Lung microvascular endothelial cell (primary cell): ENCODE measurements at regions not wholly inside any gene's neighbourhood (a gene's known extent, or its start where the extent isn't known, plus 50 kb on each side); places are given as distances from the start of the nearest gene placed in this dataset.
A peak's percentile ranks its signal among the peaks of the same experiment; 100 is the strongest.
"Not testable (repeated sequence)": the region's sequence is repeated elsewhere in the genome, so short reads cannot be mapped to it uniquely, and the experiment has no call there.

Experiments
- DNase-seq, 2 donors: peaks; one replicate each; pipeline versions ENCODE4 v3.0.0 to v3.0.0-alpha.2; 2010; ENCODE audit warnings: low read depth in 2 of 2

DNA sequence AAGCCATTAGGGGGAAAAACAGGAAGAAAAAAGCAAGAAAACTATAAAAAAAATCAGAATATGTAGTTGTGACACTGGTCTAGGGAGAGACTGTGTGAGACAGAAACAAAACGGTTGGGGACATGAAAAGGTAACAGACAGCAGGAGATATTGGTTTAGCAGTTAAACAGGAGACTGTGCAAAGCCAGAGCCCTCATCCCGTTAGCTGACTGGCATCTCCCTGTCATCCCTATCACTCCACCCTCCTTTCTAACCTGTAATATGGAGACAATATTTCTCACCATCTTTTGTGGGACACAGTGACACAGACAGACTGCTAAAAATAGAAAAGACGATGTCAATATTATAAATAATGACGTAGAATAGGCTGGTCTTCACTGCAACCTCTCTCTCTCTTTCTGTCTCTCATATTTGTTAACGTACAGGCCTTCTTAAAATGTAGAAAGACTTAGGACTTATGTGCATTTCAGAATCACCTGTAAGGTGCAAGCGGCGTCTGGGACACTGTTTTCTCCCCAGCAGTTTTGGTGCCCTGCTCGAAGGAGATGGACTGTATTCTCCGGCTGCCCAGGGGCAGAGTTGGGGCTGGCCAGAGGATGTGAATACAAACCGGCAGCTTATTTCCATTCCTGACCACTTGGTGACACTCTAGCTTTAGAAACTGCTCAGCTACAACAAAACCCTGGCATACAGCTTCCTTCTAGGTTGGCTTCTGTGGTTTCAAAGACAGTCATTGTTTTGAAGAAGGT, 190.6 kb downstream of the MAT2B start:
- peak; percentile 86 to 93 for DNase-seq

DNA sequence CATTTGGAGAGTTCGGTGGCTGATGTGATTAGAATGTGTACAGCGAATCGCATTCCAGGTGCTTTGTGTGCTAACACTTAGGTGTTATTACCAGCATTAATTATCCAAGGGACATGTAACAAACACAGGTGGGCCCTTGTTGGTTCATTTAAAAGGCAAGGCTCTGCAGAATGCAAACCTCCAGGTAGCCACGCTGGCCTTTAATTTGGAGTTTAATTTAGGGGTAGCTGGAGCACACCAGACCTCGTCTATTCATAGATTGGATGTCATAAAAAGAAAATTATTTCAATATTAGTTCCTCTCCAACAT, 191.1 kb downstream of the MAT2B start:
- DNase-seq: no peak

DNA sequence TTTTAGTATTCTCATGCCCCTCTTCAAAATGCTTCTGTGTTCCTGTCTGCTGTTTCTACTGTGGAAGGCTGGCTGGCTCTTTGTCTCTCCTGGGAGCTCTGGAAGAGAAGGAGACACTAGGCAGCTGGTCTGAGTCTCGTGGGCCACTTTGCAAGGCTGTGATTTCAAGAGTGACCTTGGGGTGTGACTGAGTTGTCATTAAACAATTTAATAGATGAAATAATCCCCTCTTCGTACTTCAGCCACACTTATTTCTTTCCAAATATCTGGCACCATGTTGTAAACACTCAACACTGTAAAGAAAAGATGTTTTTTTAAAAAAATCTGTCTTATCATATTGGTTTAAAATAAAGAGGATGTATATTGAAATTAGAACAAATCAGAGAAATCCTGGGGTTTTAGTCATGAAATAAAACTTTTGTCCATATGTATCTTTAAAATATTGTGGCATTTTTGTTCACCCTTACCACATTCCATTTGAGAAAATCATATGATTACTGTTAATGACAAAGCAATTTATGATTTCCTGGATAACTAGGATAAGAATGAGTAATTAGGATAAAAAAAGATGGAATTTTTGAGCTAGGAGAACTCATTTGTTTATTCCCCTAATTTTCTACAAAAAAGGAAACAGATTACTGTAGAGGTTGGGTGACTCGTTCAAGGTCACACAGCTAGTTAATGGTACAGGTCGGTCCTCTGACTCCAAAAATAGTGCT, 200.8 kb downstream of the MAT2B start:
- DNase-seq: peak; percentile 18 to 81

DNA sequence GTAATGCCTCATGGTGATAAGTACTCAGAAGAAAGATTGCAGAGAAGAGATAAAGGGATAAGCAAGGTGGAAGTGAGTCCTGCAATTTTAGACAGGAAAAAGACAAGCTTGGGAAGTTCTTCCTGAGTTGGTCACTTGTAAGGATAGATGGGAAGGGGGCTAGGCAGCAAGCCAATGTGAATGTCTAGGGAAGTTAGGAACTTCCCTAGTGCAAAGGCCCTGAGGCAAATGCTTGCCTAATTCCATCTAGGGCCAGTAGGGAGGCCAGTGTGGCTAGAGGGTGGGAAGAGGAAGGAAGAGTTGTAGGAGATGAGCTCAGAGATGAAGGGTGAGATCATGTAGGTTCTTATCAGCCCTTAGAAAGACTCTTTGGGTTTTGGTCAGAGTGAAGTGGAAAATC, 206.6 kb downstream of the MAT2B start:
- DNase-seq: no peak

DNA sequence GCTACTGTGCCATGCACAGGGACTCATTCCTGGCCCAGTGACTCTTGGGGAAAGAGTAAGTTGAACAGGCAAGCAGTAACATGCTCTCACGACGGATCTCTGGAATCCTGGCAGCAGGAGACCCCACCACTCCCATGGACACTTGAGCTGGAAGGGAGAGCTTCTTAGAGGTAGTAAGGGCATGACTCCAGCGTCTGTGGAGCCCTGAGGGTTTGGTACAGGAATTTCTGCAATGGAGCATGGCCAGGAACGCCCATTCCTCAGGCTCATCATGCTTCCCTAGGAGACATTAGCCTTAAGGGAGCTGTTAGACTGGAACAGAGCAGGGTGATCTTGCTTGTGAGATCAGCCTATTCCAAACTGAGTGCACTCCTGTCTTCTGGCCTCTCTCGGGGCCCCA, 212.9 kb downstream of the MAT2B start:
- no peak for DNase-seq

DNA sequence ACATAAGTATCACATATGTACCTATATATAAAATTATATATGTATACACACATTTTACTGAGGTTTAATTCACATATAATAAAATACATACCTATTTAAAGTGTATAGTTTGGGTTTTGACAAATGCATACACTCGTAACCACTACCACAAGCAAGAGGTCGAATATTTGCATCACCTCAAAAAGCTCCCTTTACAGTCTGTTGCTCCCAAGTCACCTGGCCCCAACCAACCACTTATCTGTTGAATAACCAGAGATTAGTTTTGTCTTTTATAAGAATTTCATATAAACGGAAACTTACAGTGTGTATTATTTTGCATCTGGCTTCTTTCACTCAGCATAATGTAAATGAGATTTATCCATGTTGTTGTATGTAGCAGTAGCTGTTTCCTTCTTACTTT, 218.9 kb downstream of the MAT2B start:
- no peak for DNase-seq

DNA sequence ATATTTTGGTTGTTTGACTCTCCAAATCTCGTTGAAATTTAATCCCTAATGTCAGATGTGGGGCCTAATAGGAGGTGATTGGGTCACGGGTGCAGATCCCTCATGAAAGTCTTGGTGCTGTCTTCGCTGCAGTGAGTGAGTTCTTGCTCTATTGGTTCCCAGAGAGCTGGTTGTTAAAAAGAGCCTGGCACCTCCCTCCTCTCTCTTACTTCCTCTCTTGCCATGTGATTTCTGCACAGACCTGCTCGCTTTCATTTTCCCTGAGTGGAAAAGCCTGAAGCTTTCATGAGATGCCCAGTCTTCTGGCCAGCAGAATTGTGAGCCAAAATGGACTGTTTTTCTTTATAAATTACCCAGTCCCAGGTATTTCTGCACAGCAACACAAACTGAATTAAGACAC, 221.6 kb downstream of the MAT2B start:
- peak in 1 of 2 donors; percentile 23 for DNase-seq

DNA sequence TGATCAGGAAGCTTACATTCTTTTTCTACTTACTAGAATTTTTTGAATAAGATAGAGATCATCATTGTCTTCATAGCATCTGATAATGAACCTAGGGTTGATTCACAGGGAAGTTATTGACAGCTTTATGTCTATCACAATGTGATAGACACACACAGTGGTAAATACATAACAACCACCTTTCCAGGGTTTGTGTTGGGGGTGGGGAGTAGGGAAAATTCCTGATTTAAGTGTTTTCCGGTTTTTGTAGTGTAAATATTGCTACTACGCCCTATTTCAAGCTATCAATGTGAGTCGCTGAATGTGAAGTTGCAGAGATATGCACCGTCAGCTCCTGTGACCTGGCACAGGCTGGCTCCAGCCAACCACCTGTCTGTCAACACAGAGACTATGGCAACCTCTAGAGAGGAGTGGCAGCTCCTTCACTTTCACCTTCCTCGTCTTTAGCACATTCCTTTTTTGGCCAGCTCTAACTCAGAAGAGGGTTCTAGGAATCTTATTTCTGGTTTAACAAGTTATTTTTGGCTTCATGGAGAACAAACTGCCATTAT, 224.9 kb downstream of the MAT2B start:
- peak in 1 of 2 donors; percentile 57 for DNase-seq

DNA sequence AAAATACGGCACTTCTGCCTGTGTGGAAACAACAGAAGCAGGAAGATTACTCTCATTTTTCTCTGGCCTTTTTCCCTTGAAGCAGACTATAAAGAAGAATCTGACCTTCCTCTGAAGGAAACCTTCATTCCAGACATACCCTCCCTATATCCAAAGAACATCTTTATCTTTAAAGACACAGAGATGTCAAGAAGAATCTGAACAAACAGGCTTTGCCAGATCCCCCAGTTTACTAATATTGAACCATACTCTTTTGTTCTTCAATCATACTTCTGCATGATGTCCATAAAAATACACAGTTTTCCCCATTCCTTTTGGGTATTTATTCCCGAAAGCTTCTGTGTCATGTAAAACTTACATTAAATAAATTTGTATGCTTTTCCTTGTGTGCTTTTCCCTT, 225.8 kb downstream of the MAT2B start:
- DNase-seq: no peak

DNA sequence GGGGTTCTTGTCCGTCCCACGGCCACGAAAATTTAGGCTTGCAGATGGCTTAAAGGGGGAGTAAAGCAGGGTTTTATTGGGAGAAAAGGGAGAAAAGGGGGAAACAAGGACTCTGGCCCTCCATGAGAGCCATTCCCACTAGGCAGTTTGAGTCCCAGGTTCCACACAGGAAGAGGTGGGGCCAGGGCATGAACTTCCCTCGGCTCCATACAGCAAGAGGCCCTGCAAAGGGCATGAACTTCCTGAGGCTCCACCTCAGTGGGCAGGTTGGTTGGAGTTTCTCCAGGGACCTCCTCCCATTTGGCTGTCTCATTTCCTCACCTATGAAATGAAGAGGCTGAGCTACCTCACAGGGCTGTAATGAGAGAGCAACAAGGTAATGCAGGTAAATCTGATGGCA, 229.7 kb downstream of the MAT2B start:
- DNase-seq: no peak

DNA sequence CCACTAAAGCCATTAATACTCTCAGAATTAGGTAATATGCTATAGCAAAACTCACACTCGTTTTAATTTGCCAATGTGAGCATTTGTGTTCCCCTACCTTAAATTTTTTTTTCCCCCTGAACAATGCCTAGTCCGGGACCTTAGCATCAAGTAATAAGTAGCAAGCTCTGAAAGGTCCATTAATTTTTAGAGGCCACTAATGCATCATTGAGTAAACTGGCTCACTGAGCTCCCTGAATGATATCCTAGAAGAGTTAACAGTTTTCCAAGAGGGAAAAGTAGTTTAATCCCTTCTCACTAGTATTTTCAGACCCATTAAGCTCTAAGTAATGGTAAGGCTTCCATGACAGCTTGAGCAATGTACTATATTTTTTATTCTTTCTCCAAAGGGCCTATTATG, 242.2 kb downstream of the MAT2B start:
- no peak for DNase-seq

DNA sequence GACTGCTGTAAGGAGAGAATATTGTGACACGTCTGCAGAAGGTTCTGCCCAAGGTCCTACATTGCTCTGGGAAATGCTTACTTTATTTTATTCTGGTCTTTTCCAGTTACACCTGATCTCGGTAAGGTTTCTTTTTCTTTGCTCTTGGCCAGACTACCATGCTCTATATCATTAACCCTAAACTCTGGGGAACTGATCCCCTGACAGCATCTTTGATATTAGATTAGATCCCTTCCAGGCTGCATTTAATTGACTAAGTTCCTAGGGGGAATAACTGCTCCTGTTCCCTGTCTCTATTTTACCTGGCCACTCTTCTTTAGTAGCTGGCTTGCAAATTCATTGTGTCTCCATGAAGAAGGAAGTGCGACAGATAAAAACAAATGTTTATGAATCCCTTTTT, 243.5 kb downstream of the MAT2B start:
- DNase-seq: no peak

DNA sequence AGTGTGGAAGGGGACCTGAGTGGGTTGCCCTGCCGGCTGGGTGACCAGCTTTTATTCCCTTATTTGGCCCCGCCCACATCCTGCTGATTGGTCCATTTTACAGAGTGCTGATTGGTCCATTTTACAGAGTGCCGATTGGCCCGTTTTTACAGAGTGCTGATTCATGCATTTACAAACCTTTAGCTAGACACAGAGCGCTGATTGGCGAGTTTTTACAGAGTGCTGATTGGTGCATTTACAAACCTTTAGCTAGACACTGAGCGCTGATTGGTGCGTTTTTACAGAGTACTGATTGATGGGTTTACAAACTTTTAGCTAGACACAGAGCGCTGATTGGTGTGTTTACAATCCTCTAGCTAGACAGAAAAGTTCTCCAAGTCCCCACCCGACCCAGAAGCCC, 245.0 kb downstream of the MAT2B start:
- DNase-seq: not testable (repeated sequence)

DNA sequence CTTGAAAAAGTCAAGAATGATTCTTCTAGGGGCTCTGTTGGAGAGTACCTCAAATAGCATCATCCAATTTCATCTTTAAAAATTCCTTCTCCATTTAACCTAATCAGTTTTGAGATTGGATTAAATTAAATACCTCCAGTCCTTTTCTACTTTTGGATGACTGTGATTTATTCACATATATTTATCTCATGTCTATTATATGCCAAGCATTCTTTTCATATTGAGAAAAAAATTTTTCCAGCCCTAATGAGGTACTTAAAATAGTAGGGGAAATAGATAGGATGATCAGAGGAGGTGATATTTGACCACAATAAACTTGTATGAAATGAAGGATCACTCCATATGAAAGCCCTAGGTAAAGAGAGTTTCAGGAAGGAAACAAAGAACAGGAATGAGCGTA, 250.1 kb downstream of the MAT2B start:
- DNase-seq: no peak

DNA sequence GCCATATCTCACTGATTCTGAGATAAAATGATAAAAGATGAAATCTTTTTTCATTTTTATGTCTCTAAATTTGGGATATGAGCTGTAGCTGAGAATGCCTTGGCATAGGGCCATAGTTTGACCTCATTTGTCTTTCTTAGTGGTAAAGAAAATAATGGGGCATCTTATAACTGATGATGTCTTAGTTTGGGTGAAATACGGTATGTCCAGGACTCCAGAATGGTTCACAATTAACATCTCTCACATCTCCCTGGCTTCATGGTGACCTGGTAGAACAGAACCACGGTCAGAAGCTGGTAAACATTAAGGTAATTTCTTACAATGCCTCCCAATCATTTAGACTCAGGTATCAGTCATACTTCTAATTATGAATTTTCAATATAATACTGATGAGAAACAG, 250.8 kb downstream of the MAT2B start:
- DNase-seq: peak in 1 of 2 donors; percentile 30

DNA sequence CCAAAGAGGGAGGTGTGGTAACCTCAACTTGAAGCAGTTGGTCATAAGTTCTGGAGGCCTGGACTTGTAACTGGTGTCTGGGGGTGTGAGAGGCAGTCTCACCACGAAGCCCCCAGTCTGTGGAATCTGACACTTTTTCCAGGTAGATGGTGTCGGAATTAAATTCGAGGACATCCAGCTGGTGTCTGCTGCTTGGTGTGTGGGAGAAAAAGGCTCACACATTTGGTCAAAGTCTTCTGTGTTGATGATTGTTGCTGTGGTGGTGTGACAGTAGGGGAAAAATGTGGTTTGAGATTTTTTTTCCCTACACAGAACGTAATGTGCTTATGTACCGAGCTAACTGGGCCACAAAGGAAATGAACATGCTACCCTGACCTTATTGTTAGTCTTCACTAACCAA, 251.9 kb downstream of the MAT2B start:
- DNase-seq: peak; percentile 80 to 92

DNA sequence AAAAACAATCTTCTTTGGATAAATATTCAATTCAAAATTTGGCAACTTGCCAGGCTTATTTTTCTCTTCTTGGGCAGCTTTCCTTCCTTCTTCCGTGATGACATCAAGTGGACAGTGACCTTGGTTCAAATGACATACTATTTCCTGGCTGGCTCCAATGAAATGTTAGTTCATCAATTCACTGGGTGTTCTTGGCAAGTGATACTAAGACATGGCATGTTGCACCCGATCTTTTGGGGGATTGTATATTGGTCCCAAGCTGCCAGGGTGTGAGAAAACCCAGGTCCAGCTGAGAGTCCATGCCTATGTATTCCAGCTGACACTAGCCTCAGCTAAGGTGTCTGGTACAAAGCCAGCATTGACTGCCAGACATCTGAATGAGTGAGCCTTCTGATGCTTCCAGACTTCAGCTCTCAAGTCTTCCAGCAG, 252.9 kb downstream of the MAT2B start:
- peak; percentile 72 to 93 for DNase-seq

DNA sequence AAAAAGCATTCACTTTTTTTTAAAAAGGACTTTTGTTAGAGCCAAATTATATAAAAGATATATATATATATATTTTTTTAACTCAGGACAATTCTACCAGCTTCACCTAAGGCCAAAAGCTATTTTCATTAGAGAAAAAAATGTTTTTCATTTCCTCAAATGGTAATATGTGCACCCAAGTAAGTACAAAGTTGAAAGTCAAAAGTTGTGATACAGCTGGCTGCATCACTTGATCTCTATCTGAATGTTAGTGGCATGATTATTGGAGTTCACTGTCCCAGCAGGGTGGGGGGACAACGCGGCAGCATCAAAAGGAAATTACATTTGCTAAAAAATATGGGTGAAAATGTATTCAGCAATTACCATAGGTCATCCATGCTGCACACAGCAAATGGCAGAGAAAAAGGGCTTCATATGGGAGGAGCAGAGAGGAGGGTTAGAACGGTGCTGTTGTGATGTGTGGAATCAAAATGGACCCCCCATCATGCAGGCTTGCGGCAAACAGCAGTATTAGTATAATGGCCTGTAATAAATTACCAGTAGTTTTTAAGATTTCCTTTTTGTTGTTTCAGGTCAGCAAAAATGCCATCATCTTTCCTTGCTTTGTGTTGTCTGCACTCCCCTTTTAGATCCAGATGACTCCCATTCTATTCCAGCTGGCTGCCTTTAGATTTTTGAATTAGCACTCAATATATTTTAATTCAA, 253.7 kb downstream of the MAT2B start:
- peak; percentile 26 to 77 for DNase-seq

DNA sequence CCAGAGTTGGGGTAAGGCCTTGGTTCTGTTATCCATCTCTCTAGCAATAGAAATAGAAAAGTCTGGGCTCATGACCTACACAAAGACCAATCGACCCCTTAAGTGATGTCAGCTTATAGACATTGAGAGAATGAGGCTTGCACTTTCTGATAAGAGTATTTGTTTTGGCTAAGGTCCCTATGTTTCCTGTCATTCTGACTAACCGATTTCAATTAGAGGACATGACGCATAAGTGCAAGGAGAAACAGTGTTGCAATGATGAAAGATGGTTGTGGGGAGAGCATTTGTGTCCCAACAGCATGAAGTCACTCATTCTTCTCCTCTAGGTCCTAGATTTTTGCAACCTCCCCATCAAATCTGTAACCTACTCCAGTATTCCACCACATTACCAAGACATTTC, 255.1 kb downstream of the MAT2B start:
- DNase-seq: peak; percentile 97 to 99

DNA sequence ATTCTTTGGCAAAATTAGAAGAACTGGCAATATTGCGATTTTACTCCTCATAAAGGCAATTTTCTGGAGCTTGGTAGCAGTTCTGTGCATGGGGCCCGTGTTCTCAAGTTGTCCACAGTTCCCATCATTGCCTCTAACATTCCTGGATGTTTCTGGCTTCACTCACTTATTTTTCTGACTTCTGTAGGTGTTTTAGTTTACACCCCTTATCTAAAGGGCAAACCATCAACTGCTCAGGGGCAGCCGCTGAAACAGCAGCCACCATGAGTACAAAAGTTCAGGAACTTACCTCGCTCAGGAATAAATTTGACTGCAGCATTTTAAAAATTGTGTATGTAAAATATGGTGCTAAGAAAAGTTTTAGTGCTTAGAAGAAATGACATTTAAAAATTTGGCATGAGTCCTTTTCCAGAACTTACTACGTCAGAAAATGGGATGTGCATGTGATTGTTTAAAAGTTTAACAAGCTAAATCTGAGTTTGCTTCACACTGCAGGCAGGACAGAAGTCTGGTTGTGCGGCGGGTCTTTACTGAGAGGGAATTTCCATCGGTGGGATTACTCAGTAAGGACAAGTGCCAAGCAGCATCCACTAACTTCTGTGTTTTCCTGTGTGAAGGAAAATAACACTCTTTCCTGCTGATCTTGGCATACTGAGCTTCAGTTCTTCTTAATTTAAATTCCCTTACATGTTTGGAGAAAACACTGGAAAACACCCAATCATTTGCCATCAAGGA, 261.7 kb downstream of the MAT2B start:
- peak; percentile 80 to 83 for DNase-seq

DNA sequence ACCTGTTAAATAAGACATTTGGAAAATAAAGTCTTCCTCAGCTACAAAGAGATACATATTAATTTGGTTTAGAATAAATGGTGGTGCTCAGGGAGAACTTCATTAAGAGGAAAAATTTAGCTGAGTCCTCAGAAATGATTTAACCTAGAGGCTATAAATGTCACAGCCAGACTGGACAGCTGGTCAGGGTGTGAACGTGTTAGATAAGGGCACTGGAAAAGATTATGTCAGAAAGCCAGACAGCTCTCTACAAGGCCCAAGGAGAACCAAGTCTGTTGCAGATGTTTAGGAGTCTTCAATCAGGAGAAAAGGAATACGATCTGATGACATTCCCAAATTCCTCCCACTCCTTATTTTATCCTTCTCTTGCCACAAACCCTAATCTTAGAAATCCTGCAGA, 265.2 kb downstream of the MAT2B start:
- DNase-seq: no peak

DNA sequence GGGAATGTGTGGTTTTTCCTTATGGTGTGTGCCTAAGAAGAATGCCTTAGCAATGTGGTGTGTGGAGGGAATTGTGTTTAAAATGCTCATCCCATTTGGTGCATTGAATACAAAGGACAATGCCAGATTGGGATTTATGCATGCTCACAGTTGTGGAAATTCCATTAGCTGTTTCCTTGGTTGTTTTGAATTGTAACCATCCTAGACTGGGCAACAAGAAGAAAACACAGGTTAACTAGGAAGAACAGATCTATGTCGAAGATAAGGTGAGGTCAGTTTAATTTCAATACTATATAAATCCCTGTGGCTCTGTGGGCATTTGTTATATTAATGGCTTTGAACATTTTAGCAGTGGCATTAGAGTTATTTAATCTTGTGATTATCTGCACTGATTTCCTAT, 266.8 kb downstream of the MAT2B start:
- DNase-seq: peak in 1 of 2 donors; percentile 65
